Fibroblast of skin of abdomen (primary cell): ENCODE measurements at regions not wholly inside any gene's neighbourhood (a gene's known extent, or its start where the extent isn't known, plus 50 kb on each side); places are given as distances from the start of the nearest gene placed in this dataset.
"Not testable (repeated sequence)": the region's sequence is repeated elsewhere in the genome, so short reads cannot be mapped to it uniquely, and the experiment has no call there.

Experiments
- DNase-seq: peaks from one replicate; pipeline ENCODE4 v3.0.0-alpha.2; 2013

- no peak for DNase-seq
Measured at GRCh38 chr1:98184856-98185255, 264.0 kb upstream of the DPYD start.

GRCh38 chr1:98181036-98181764, 260.4 kb upstream of the DPYD start:
- DNase-seq = no peak

- no peak for DNase-seq
Measured at GRCh38 chr1:98179151-98179773, 258.4 kb upstream of the DPYD start.

- DNase-seq = peak; percentile 72
Measured at GRCh38 chr1:98177751-98178150, 256.9 kb upstream of the DPYD start.

GRCh38 chr1:98176936-98177335, 256.1 kb upstream of the DPYD start:
- no peak for DNase-seq

GRCh38 chr1:98176414-98176813, 255.6 kb upstream of the DPYD start:
- DNase-seq = peak; percentile 5

- DNase-seq = no peak
Measured at GRCh38 chr1:98172578-98172977, 251.7 kb upstream of the DPYD start.

- no peak for DNase-seq
Measured at GRCh38 chr1:98172022-98172421, 251.2 kb upstream of the DPYD start.

- no peak for DNase-seq
Measured at GRCh38 chr1:98164509-98164908, 243.7 kb upstream of the DPYD start.

GRCh38 chr1:98157524-98158313, 236.9 kb upstream of the DPYD start:
- peak; percentile 81 for DNase-seq

- peak; percentile 31 for DNase-seq
Measured at GRCh38 chr1:98147280-98147679, 226.4 kb upstream of the DPYD start.

- no peak for DNase-seq
Measured at GRCh38 chr1:98145655-98146054, 224.8 kb upstream of the DPYD start.

GRCh38 chr1:98143403-98143802, 222.6 kb upstream of the DPYD start:
- DNase-seq = no peak

- no peak for DNase-seq
Measured at GRCh38 chr1:98133131-98133530, 212.3 kb upstream of the DPYD start.

- no peak for DNase-seq
Measured at GRCh38 chr1:98130408-98130807, 209.6 kb upstream of the DPYD start.

GRCh38 chr1:98129491-98129890, 208.7 kb upstream of the DPYD start:
- no peak for DNase-seq

- no peak for DNase-seq
Measured at GRCh38 chr1:98126740-98127139, 205.9 kb upstream of the DPYD start.

GRCh38 chr1:98121646-98122045, 200.8 kb upstream of the DPYD start:
- DNase-seq = peak; percentile 60

GRCh38 chr1:98119796-98120195, 199.0 kb upstream of the DPYD start:
- peak; percentile 17 for DNase-seq

- DNase-seq = no peak
Measured at GRCh38 chr1:98113811-98114210, 193.0 kb upstream of the DPYD start.

GRCh38 chr1:98112626-98113025, 191.8 kb upstream of the DPYD start:
- DNase-seq = peak; percentile 35

GRCh38 chr1:98110674-98111073, 189.8 kb upstream of the DPYD start:
- no peak for DNase-seq

GRCh38 chr1:98108378-98108777, 187.5 kb upstream of the DPYD start:
- DNase-seq = not testable (repeated sequence)

GRCh38 chr1:98107256-98107655, 186.4 kb upstream of the DPYD start:
- no peak for DNase-seq
